BE2C (cell line): ENCODE measurements at regions not wholly inside any gene's neighbourhood (a gene's known extent, or its start where the extent isn't known, plus 50 kb on each side); places are given as distances from the start of the nearest gene placed in this dataset.

Experiments
- DNase-seq: peaks from one replicate; pipeline ENCODE4 v3.0.0-alpha.2; 2020
- H3K27me3 ChIP-seq: fragments of 250-450 bp; sonication (Bioruptor Pico); 2 replicates; pipeline ENCODE4 v1.5.1; 2020; ENCODE audit warnings: mild to moderate bottlenecking
- H3K36me3 ChIP-seq: fragments of 250-450 bp; sonication (Bioruptor Pico); 2 replicates; pipeline ENCODE4 v1.5.1; 2020; ENCODE audit warnings: mild to moderate bottlenecking
- H3K4me1 ChIP-seq: fragments of 250-450 bp; sonication (Bioruptor Pico); 2 replicates; pipeline ENCODE4 v1.5.1; 2020
- H3K4me3 ChIP-seq: 2 replicates; pipeline ENCODE4 v1.5.1; 2011; ENCODE audit warnings: low read depth, low read length
- H3K9me3 ChIP-seq: fragments of 250-450 bp; sonication (Bioruptor Pico); 2 replicates; pipeline ENCODE4 v1.5.1; 2020
- TF ChIP-seq, protein P1 (sequence below): IDR thresholded peaks from 2 replicates; pipeline ENCODE4 v1.5.1; 2012; ENCODE audit warnings: mild to moderate bottlenecking, low read depth, low read length

DNA sequence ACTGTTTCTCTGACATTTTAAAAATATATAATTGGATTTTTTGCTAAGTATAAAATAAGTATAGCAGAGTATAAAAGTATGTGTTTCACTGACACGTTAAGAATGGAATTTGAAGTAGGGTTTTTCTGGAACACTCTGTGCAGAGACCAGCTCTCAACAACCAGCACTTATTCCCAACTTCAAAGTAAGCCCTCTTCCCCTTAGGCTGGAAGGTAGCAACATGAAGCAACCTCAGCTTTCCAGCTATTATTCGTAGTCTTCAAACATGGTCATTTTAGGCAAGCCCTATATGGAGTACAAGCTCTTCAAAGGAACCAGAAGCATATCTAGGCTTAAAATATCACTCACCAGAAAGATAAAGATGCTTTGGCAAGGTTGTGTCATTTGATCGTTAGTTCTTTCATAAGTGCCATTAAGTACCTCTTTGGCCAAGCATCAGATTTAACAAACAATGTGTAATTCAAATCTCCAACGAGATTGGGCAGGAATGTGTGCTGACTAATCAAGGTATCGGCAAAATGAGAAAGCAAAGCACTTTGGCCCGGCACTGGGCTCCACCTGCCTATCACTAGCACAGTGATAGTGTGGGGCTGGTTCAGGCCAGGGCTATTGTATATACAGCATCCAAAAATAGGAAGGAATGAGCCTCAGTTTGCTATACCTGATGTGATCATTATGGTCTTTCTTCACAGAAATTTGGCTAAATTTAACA is 95.9 kb upstream of the FREM2 start:
- no peak overlapping the region for H3K4me3 ChIP-seq

DNA sequence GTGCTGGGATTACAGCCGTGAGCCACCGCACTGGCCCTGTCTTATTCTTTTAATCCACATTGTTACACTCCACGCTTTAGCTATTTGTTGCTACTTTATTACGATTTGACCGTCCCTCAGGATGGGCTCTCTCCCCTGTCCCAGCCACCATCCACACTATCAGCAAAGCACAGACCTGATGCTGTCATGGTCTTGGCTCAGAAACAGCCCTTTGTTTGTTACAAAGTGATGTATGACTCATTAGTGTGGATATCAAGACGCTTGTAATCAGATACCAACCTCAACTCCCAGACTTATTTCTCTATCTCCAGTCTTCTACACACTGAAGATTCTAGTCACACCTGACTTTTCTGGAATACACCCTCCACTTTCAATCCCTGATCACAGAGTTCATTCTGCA is 84.6 kb upstream of the FREM2 start:
- Histone ChIP-seq H3K27me3 (peaks cover 7% of the 10 kb centered on the region), H3K36me3 (no peaks in the 10 kb centered on the region), H3K4me1 (no peaks in the 10 kb centered on the region), H3K4me3 (no peak overlapping the region), H3K9me3 (no peaks in the 10 kb centered on the region)
- DNase-seq = no peak
- TF ChIP-seq, protein P1, sequence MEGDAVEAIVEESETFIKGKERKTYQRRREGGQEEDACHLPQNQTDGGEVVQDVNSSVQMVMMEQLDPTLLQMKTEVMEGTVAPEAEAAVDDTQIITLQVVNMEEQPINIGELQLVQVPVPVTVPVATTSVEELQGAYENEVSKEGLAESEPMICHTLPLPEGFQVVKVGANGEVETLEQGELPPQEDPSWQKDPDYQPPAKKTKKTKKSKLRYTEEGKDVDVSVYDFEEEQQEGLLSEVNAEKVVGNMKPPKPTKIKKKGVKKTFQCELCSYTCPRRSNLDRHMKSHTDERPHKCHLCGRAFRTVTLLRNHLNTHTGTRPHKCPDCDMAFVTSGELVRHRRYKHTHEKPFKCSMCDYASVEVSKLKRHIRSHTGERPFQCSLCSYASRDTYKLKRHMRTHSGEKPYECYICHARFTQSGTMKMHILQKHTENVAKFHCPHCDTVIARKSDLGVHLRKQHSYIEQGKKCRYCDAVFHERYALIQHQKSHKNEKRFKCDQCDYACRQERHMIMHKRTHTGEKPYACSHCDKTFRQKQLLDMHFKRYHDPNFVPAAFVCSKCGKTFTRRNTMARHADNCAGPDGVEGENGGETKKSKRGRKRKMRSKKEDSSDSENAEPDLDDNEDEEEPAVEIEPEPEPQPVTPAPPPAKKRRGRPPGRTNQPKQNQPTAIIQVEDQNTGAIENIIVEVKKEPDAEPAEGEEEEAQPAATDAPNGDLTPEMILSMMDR = no peak

More for the DNA sequence above, 95.9 kb upstream of the FREM2 start:
- H3K9me3 ChIP-seq = no peaks in the 10 kb centered on the region
- no peaks in the 10 kb centered on the region for H3K27me3 ChIP-seq
- H3K36me3 ChIP-seq = no peaks in the 10 kb centered on the region
- H3K4me1 ChIP-seq = no peaks in the 10 kb centered on the region
- TF ChIP-seq, protein P1 = no peak
- no peak for DNase-seq

DNA sequence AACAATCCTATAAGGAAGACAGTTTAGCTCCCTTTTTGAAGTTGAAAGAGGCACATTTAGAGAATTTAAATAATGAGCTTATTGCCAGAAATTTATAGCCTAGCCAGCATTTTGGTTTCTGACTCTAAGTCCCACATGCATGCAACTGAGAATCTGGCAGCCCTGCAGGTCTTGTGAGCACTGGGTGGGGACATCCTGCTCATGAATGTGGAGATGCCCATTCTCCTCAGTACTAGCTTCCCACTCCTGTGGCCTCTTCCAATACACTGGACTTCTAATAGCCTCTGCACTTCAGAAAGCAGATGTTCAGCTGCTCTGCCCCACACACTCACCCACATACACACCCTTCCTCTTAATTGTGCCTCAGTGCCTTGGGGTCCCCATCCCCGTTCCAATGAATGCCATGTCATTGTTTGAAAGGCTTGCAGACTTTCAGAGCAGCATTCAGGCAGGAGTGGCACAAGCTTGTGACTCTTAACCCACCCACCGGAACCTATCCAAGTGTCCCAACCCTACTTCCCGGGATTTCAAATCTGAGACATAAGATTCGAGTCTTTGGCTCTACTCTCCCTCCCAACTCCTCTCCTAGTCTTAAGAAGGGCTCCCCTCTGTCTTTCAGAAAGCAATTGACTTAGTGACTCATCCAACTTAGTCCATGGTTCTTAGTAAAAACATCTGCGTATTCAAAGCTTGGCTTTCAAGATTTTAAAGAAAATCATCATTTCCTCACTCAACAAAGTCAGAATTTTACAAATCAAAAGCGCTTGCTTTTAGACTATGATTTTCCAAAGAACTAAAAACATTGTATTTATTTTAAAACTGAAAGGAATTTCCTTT is 80.0 kb upstream of the FREM2 start:
- no peaks in the 10 kb centered on the region for H3K4me1 ChIP-seq
- no peaks in the 10 kb centered on the region for H3K9me3 ChIP-seq
- no peaks in the 10 kb centered on the region; the same call in none of the 2 replicates for H3K27me3 ChIP-seq
- no peak for DNase-seq
- no peaks in the 10 kb centered on the region for H3K36me3 ChIP-seq
- no peak overlapping the region for H3K4me3 ChIP-seq
- TF ChIP-seq, protein P1 = no peak

DNA sequence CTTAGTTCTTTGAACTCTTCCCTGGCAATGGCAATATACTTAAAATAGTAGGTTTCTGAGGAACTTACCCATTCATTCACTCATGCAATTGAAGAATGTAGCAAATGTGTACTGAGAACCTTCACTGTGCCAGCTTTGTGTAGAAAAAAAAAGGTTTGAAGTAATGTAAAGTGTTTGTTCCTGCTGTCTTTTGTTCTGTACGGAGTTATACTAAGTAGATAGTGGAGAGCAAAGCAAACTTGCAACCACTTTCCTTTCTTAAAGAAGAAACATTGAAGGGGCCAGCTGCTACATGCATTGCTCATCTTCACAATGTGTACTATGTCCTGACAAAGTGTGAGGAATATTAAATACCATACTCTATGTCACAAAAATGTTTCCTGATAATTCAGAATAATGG is 68.9 kb upstream of the FREM2 start:
- Histone ChIP-seq H3K9me3 (no peaks in the 10 kb centered on the region), H3K4me1 (no peaks in the 10 kb centered on the region), H3K4me3 (no peak overlapping the region), H3K36me3 (no peaks in the 10 kb centered on the region), H3K27me3 (no peaks in the 10 kb centered on the region; the same call in none of the 2 replicates)
- no peak for DNase-seq
- TF ChIP-seq, protein P1 = no peak

DNA sequence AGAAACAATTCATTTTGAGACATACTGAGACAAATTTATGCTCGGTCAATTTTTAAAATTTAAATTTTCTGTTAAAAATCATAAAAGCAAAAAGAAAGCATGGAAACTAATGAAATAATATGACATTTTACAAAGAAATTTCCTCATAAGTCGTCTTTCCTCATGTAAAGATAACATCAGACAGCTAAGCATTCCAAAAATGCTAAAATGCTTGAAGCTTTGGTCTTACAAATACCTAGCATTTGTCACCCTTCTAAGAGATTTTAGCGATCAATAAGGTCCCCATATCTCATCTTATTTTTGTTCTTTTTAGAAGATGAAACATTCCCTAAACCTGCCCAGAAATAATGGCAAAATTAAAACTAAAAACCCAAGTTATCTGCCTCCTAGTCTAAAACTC is 68.5 kb upstream of the FREM2 start:
- TF ChIP-seq, protein P1 = no peak

DNA sequence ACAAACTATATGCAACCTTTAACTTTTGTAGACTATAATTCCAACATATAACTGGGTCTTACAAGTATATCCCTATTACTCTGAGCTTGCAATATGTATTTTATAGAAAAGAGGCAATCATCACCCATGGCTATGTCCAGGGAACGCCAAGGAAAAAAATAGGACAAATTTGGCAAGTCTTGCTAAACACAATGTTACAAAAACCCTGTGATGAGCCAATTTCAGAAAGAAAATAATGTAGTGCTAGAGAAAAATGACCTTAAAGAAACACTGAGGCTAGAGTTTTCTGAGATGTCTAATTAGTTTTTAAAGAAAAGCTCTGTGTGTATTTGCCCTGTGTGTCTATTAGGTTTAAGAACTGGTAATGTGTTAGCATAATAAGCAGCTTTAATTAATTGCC is 68.0 kb upstream of the FREM2 start:
- H3K27me3 ChIP-seq = no peaks in the 10 kb centered on the region; the same call in 1 of the 2 replicates

More for the DNA sequence above, 68.5 kb upstream of the FREM2 start:
- DNase-seq = no peak
- Histone ChIP-seq H3K36me3 (no peaks in the 10 kb centered on the region), H3K4me3 (no peak overlapping the region), H3K4me1 (no peaks in the 10 kb centered on the region), H3K27me3 (no peaks in the 10 kb centered on the region; the same call in none of the 2 replicates), H3K9me3 (no peaks in the 10 kb centered on the region)

More for the DNA sequence above, 68.0 kb upstream of the FREM2 start:
- Histone ChIP-seq H3K36me3 (no peaks in the 10 kb centered on the region), H3K4me1 (no peaks in the 10 kb centered on the region), H3K4me3 (no peak overlapping the region), H3K9me3 (no peaks in the 10 kb centered on the region)
- TF ChIP-seq, protein P1 = no peak
- no peak for DNase-seq
